ENCODE measurements at regions not wholly inside any gene's neighbourhood (a gene's known extent, or its start where the extent isn't known, plus 50 kb on each side); places are given as distances from the start of the nearest gene placed in this dataset.
A peak's percentile ranks its signal among the peaks of the same experiment; 100 is the strongest.

DNA sequence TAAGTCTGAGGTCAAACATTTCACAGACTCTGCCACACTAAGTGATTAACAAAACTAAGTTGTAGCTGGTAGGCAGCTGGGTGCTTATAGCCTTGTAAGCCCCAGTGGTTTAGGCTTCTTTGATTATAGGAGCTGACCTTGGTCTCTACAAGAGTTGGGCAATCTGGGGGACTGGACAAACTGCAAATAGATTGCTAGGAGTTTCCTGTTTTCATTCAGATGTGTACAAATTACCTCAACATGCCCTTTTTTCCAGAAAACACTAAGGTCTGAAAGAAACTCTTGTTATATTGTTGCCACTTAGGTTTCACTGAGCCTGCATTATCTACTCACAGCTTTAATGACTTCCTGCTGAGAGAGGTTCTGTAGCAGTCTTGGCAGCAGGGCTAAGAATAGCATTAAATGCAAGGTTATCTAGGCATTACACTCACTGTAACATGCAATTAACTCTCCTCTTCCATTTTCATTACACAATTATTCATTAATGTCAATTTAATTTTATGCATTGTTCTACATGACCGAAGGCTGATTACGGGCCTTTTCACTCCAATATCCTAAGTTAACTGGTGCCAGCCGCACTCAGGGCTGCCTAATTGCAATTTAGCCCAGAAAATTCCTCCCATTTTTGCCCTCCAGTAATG, 314.0 kb downstream of the LMO4 start:
- no peaks in the 10 kb centered on the region for H3K79me2 ChIP-seq (ENCODE audit: control insufficient read depth, insufficient read depth, low read length, unreplicated experiment)
- no peak overlapping the region for H3K27ac ChIP-seq (ENCODE audit: low read depth, low read length)
- no peak overlapping the region for H3K4me3 ChIP-seq (ENCODE audit: low read depth, low read length)
- no peak overlapping the region for H2AFZ ChIP-seq (ENCODE audit: low read length, unreplicated experiment)
- H3K4me1 ChIP-seq (ENCODE audit: control insufficient read depth, insufficient read depth, low read length, unreplicated experiment), result peaks cover 8% of the 10 kb centered on the region
- no peaks in the 10 kb centered on the region for H3K36me3 ChIP-seq (ENCODE audit: insufficient read depth, low read length)
- no peaks in the 10 kb centered on the region for H3K27me3 ChIP-seq (ENCODE audit: insufficient read depth, low read length)

GRCh38 chr1:87644033-87644578, 315.4 kb downstream of the LMO4 start:
- no peak overlapping the region for H3K4me3 ChIP-seq (ENCODE audit: low read depth, low read length)
- no peaks in the 10 kb centered on the region for H3K36me3 ChIP-seq (ENCODE audit: insufficient read depth, low read length)
- no peaks in the 10 kb centered on the region for H3K79me2 ChIP-seq (ENCODE audit: control insufficient read depth, insufficient read depth, low read length, unreplicated experiment)
- peaks cover 8% of the 10 kb centered on the region for H3K4me1 ChIP-seq (ENCODE audit: control insufficient read depth, insufficient read depth, low read length, unreplicated experiment)
- H3K27ac ChIP-seq (ENCODE audit: low read depth, low read length), result no peak overlapping the region
- H2AFZ ChIP-seq (ENCODE audit: low read length, unreplicated experiment), result no peak overlapping the region
- H3K27me3 ChIP-seq (ENCODE audit: insufficient read depth, low read length), result no peaks in the 10 kb centered on the region

DNA sequence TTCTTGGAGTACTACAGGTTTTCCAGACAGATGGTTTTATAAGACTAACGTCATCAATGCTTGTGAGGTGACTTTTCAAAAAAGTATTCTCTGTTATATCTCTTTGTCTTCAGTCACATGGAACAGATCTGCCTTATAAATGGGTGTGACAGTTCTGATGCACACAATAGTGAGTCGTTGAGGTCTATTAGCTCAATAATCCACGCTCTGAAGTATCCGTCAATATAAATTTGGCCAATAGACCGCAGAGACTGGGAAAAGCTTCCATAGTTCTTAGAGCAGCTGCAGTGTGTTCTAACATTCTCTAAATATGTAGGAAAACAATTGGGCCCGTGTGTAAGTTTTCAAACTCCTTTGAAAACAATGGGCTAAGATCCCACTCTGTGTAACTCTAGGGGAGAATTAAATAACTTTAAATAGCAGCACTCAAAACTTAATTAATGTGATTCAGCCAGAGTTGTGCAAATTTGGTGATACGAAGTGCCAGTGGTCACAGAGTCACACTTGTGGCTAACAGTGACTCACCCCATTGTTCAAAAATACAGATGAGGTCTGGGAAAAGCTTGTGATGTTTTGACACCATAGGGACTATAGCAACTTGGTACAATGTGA, 316.0 kb downstream of the LMO4 start:
- Histone ChIP-seq H3K4me3 (ENCODE audit: low read depth, low read length) (no peak overlapping the region), H3K79me2 (ENCODE audit: control insufficient read depth, insufficient read depth, low read length, unreplicated experiment) (no peaks in the 10 kb centered on the region), H3K27me3 (ENCODE audit: insufficient read depth, low read length) (no peaks in the 10 kb centered on the region), H3K4me1 (ENCODE audit: control insufficient read depth, insufficient read depth, low read length, unreplicated experiment) (peaks cover 8% of the 10 kb centered on the region), H3K36me3 (ENCODE audit: insufficient read depth, low read length) (no peaks in the 10 kb centered on the region), H3K27ac (ENCODE audit: low read depth, low read length) (peak overlapping the region; percentile 46; the same call in 1 of the 2 replicates), H2AFZ (ENCODE audit: low read length, unreplicated experiment) (no peak overlapping the region)

- no peaks in the 10 kb centered on the region for H3K27me3 ChIP-seq (ENCODE audit: insufficient read depth, low read length)
- H2AFZ ChIP-seq (ENCODE audit: low read length, unreplicated experiment), result no peak overlapping the region
- H3K79me2 ChIP-seq (ENCODE audit: control insufficient read depth, insufficient read depth, low read length, unreplicated experiment), result no peaks in the 10 kb centered on the region
- no peaks in the 10 kb centered on the region for H3K36me3 ChIP-seq (ENCODE audit: insufficient read depth, low read length)
- no peak overlapping the region for H3K4me3 ChIP-seq (ENCODE audit: low read depth, low read length)
- H3K27ac ChIP-seq (ENCODE audit: low read depth, low read length), result no peak overlapping the region
- peaks cover 8% of the 10 kb centered on the region for H3K4me1 ChIP-seq (ENCODE audit: control insufficient read depth, insufficient read depth, low read length, unreplicated experiment)
Observed at GRCh38 chr1:87647430-87648177, 318.9 kb downstream of the LMO4 start.

GRCh38 chr1:87648323-87649119, 319.8 kb downstream of the LMO4 start:
- no peak overlapping the region for H3K27ac ChIP-seq (ENCODE audit: low read depth, low read length)
- H3K4me1 ChIP-seq (ENCODE audit: control insufficient read depth, insufficient read depth, low read length, unreplicated experiment), result peaks cover 8% of the 10 kb centered on the region
- H3K4me3 ChIP-seq (ENCODE audit: low read depth, low read length), result no peak overlapping the region
- no peak overlapping the region for H2AFZ ChIP-seq (ENCODE audit: low read length, unreplicated experiment)
- no peaks in the 10 kb centered on the region for H3K36me3 ChIP-seq (ENCODE audit: insufficient read depth, low read length)
- H3K79me2 ChIP-seq (ENCODE audit: control insufficient read depth, insufficient read depth, low read length, unreplicated experiment), result no peaks in the 10 kb centered on the region
- H3K27me3 ChIP-seq (ENCODE audit: insufficient read depth, low read length), result no peaks in the 10 kb centered on the region

DNA sequence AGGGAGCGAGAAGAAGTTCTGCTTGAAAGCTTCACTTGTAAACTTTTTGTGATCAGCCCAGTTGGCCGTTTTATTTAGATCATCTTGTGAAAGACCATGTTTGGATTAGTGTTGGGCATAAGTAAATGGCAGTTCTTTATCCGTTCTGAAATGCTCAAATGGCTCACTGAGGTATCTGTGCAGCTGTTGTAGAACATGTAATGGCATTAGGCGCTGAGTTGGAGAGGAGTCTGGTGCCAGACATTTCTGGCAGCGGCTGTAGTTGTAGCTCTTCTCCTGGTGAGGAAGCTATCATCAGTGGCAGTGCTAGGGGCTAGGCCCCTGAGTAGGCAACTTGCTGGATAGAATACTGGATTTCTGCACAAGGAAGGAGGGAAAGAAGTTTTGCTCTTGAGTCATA, 321.6 kb downstream of the LMO4 start:
- Histone ChIP-seq H3K4me1 (ENCODE audit: control insufficient read depth, insufficient read depth, low read length, unreplicated experiment) (no peaks in the 10 kb centered on the region), H3K4me3 (ENCODE audit: low read depth, low read length) (no peak overlapping the region), H2AFZ (ENCODE audit: low read length, unreplicated experiment) (no peak overlapping the region), H3K27ac (ENCODE audit: low read depth, low read length) (no peak overlapping the region), H3K36me3 (ENCODE audit: insufficient read depth, low read length) (no peaks in the 10 kb centered on the region), H3K79me2 (ENCODE audit: control insufficient read depth, insufficient read depth, low read length, unreplicated experiment) (no peaks in the 10 kb centered on the region), H3K27me3 (ENCODE audit: insufficient read depth, low read length) (no peaks in the 10 kb centered on the region)

- Histone ChIP-seq H3K4me3 (ENCODE audit: low read depth, low read length) (no peak overlapping the region), H3K79me2 (ENCODE audit: control insufficient read depth, insufficient read depth, low read length, unreplicated experiment) (no peaks in the 10 kb centered on the region), H3K27me3 (ENCODE audit: insufficient read depth, low read length) (no peaks in the 10 kb centered on the region), H3K4me1 (ENCODE audit: control insufficient read depth, insufficient read depth, low read length, unreplicated experiment) (no peaks in the 10 kb centered on the region), H3K27ac (ENCODE audit: low read depth, low read length) (no peak overlapping the region), H2AFZ (ENCODE audit: low read length, unreplicated experiment) (no peak overlapping the region), H3K36me3 (ENCODE audit: insufficient read depth, low read length) (no peaks in the 10 kb centered on the region)
Observed at GRCh38 chr1:87652176-87652575, 323.5 kb downstream of the LMO4 start.

- no peaks in the 10 kb centered on the region for H3K36me3 ChIP-seq (ENCODE audit: insufficient read depth, low read length)
- no peaks in the 10 kb centered on the region for H3K79me2 ChIP-seq (ENCODE audit: control insufficient read depth, insufficient read depth, low read length, unreplicated experiment)
- no peak overlapping the region for H3K27ac ChIP-seq (ENCODE audit: low read depth, low read length)
- H2AFZ ChIP-seq (ENCODE audit: low read length, unreplicated experiment), result no peak overlapping the region
- no peaks in the 10 kb centered on the region; the same call in 1 of the 2 replicates for H3K27me3 ChIP-seq (ENCODE audit: insufficient read depth, low read length)
- H3K4me1 ChIP-seq (ENCODE audit: control insufficient read depth, insufficient read depth, low read length, unreplicated experiment), result no peaks in the 10 kb centered on the region
- no peak overlapping the region for H3K4me3 ChIP-seq (ENCODE audit: low read depth, low read length)
Observed at GRCh38 chr1:87665151-87665550, 336.5 kb downstream of the LMO4 start.

GRCh38 chr1:87666681-87667080, 338.0 kb downstream of the LMO4 start:
- H3K4me3 ChIP-seq (ENCODE audit: low read depth, low read length), result no peak overlapping the region
- H2AFZ ChIP-seq (ENCODE audit: low read length, unreplicated experiment), result no peak overlapping the region
- no peak overlapping the region for H3K27ac ChIP-seq (ENCODE audit: low read depth, low read length)
- H3K4me1 ChIP-seq (ENCODE audit: control insufficient read depth, insufficient read depth, low read length, unreplicated experiment), result no peaks in the 10 kb centered on the region
- no peaks in the 10 kb centered on the region for H3K36me3 ChIP-seq (ENCODE audit: insufficient read depth, low read length)
- no peaks in the 10 kb centered on the region; the same call in 1 of the 2 replicates for H3K27me3 ChIP-seq (ENCODE audit: insufficient read depth, low read length)
- H3K79me2 ChIP-seq (ENCODE audit: control insufficient read depth, insufficient read depth, low read length, unreplicated experiment), result no peaks in the 10 kb centered on the region

- Histone ChIP-seq H3K36me3 (ENCODE audit: insufficient read depth, low read length) (no peaks in the 10 kb centered on the region), H2AFZ (ENCODE audit: low read length, unreplicated experiment) (no peak overlapping the region), H3K4me3 (ENCODE audit: low read depth, low read length) (no peak overlapping the region), H3K79me2 (ENCODE audit: control insufficient read depth, insufficient read depth, low read length, unreplicated experiment) (no peaks in the 10 kb centered on the region), H3K4me1 (ENCODE audit: control insufficient read depth, insufficient read depth, low read length, unreplicated experiment) (no peaks in the 10 kb centered on the region), H3K27me3 (ENCODE audit: insufficient read depth, low read length) (no peaks in the 10 kb centered on the region), H3K27ac (ENCODE audit: low read depth, low read length) (no peak overlapping the region)
Observed at GRCh38 chr1:87669674-87670073, 341.0 kb downstream of the LMO4 start.
